ENCODE measurements at regions not wholly inside any gene's neighbourhood (a gene's known extent, or its start where the extent isn't known, plus 50 kb on each side); places are given as distances from the start of the nearest gene placed in this dataset.
"Not testable (repeated sequence)": the region's sequence is repeated elsewhere in the genome, so short reads cannot be mapped to it uniquely, and the experiment has no call there.

DNA sequence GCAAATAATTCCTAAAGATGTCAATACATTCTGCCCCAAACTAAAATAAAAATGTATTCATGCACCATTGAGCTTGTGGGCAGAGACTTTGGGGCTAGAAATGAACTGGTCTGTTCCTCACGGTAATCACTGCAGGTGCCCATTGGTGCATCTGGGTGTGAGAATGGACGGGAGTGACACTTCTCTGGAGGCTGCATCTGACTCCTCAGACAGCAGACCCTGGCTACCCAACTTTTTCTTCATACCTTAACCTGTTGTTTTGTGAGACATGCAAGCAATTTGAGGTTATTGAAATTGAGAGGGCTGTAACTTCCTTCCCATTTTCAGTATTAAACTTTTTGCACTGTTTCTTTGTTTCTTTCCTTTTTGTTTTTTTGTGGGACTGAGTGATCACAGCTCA, 333.4 kb downstream of the ICE1 start:
- ATAC-seq (no peak), DNase-seq (no peak)
- intact Hi-C loops (cut with DNase I), result no loop called here
- WGBS, result 76% methylated on average over 2 of the region's 2 CpGs
- no peak overlapping the region for H3K27ac ChIP-seq (ENCODE audit: low read length)
- no peaks in the 10 kb centered on the region for H3K27me3 ChIP-seq (ENCODE audit: control insufficient read depth, insufficient read depth)
- peaks cover 3% of the 10 kb centered on the region for H3K9me3 ChIP-seq (ENCODE audit: control insufficient read depth, low read length)
- H3K4me3 ChIP-seq (ENCODE audit: low read length), result no peak overlapping the region
- no peaks in the 10 kb centered on the region for H3K4me1 ChIP-seq (ENCODE audit: control insufficient read depth, insufficient read depth, low read length)

DNA sequence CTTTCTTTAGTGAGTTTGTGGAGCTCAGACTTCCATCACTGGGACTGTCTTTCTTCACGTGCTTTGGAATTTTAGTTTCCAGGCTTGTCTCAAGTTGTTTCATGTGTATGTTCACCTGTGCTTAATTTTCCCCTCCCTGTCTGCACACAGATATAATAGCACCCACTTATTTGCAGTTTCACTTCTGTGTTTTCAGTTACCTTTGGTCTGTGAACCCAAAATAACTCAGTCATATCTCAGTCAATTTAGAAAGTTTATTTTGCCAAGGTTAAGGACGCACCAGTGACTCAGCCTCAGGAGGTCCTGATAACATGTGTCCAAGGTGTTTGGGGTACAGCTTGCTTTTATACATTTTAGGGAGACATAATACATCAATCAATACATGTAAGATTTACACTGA, 330.4 kb downstream of the ICE1 start:
- DNase-seq (no peak), ATAC-seq (no peak)
- no peak overlapping the region for H3K4me3 ChIP-seq (ENCODE audit: low read length)
- intact Hi-C loops (cut with DNase I), result no loop called here
- H3K4me1 ChIP-seq (ENCODE audit: control insufficient read depth, insufficient read depth, low read length), result no peaks in the 10 kb centered on the region
- H3K27ac ChIP-seq (ENCODE audit: low read length), result no peak overlapping the region
- H3K9me3 ChIP-seq (ENCODE audit: control insufficient read depth, low read length), result peaks cover 2% of the 10 kb centered on the region
- peaks cover 3% of the 10 kb centered on the region for H3K27me3 ChIP-seq (ENCODE audit: control insufficient read depth, insufficient read depth)
- 64% methylated on average over 2 of the region's 2 CpGs for WGBS

DNA sequence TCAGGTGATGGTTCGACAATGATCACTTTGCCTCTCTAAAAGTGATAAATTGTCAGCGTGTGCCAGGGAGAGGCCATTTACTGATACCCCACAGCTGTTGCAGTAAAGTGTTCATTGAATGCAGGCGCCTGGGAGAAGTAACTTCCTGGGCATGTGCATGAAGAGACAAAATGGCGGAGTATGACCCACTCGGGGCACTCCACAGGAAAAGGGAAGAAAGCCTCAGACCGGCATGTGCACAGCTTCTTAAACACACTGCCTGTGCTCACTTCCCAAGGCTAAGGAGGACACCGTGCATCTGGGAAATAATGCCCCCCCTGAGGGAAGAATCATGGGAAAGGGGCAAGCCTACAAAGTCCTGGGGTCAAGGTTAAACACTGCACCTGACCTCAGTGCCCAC, 329.5 kb downstream of the ICE1 start:
- Histone ChIP-seq H3K27ac (ENCODE audit: low read length) (no peak overlapping the region), H3K4me3 (ENCODE audit: low read length) (no peak overlapping the region), H3K9me3 (ENCODE audit: control insufficient read depth, low read length) (peaks cover 2% of the 10 kb centered on the region), H3K4me1 (ENCODE audit: control insufficient read depth, insufficient read depth, low read length) (no peaks in the 10 kb centered on the region), H3K27me3 (ENCODE audit: control insufficient read depth, insufficient read depth) (peaks cover 3% of the 10 kb centered on the region)
- ATAC-seq (no peak), DNase-seq (no peak)
- 50% methylated on average over 7 of the region's 7 CpGs for WGBS
- intact Hi-C loops (cut with DNase I), result no loop called here

DNA sequence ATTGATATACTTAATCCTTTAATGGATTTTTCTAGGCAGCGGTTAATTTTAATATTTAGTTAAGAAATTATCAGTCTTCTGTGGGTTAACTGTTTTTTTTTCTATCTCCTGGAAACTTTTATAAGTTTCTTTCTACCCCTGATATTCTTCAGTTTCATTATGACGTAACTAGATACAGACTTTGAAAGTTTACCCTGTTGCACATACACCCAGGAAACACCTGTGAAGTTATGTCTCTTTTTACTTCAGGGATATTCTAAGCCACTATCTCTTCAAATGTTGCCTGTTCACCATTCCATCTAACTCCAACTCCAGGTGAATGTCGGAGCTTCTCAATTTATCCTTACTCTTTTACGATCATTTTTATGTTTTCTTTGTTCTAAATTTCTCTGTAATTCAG, 329.0 kb downstream of the ICE1 start:
- no peaks in the 10 kb centered on the region for H3K4me1 ChIP-seq (ENCODE audit: control insufficient read depth, insufficient read depth, low read length)
- H3K4me3 ChIP-seq (ENCODE audit: low read length), result no peak overlapping the region
- intact Hi-C loops (cut with DNase I), result no loop called here
- DNase-seq, result no peak
- peaks cover 2% of the 10 kb centered on the region for H3K9me3 ChIP-seq (ENCODE audit: control insufficient read depth, low read length)
- ATAC-seq, result no peak
- peaks cover 3% of the 10 kb centered on the region for H3K27me3 ChIP-seq (ENCODE audit: control insufficient read depth, insufficient read depth)
- 89% methylated on average over 4 of the region's 4 CpGs for WGBS
- H3K27ac ChIP-seq (ENCODE audit: low read length), result no peak overlapping the region

DNA sequence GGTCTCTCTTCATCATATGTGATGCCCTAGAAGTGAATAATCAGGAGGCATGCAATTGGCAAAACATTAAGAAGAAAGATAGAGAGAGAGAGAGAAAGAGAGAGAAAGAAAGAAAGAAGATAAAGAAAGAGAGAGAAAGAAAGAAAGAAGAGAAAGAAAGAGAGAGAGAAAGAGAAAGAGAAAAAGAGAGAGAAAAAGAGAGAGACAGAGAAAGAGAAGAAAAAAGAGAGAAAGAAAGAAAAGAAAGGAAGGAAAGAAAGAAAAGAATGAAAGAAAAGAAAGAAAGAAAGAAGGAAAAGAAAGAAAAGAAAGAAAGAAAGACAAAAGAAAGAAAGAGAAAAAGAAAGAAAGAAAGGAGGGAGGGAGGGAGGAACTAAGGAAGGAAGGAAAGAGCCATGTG, 318.9 kb downstream of the ICE1 start:
- peaks cover 6% of the 10 kb centered on the region for H3K9me3 ChIP-seq (ENCODE audit: control insufficient read depth, low read length)
- no peak overlapping the region for H3K4me3 ChIP-seq (ENCODE audit: low read length)
- H3K27ac ChIP-seq (ENCODE audit: low read length), result no peak overlapping the region
- intact Hi-C loops (cut with DNase I), result no loop called here
- no peaks in the 10 kb centered on the region for H3K27me3 ChIP-seq (ENCODE audit: control insufficient read depth, insufficient read depth)
- no peaks in the 10 kb centered on the region for H3K4me1 ChIP-seq (ENCODE audit: control insufficient read depth, insufficient read depth, low read length)
- no peak for DNase-seq
- ATAC-seq, result no peak

DNA sequence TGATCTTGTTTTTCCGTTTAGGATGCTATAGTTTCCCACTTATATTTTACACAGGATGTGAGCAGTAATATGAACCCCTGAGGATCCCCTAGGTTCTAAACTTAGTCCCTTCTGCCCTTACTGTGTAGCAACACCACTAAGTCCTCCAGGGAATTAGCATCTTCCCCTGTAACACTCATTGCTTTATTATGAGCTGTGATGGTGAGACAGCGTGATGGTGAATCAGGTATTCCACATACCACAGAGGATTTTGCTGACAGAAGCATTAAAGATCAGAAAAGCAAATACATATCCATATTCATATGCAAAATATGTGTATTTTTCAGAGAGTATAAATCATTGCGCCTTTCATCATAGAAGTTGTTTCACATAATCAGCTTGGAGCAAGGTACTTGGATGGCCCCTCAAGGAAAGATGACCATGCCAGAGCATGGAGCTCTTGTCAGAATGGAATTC, 317.0 kb downstream of the ICE1 start:
- Histone ChIP-seq H3K27ac (ENCODE audit: low read length) (no peak overlapping the region), H3K4me3 (ENCODE audit: low read length) (no peak overlapping the region), H3K9me3 (ENCODE audit: control insufficient read depth, low read length) (peaks cover 6% of the 10 kb centered on the region), H3K27me3 (ENCODE audit: control insufficient read depth, insufficient read depth) (no peaks in the 10 kb centered on the region), H3K4me1 (ENCODE audit: control insufficient read depth, insufficient read depth, low read length) (no peaks in the 10 kb centered on the region)
- 84% methylated on average over 3 of the region's 3 CpGs for WGBS
- intact Hi-C loops (cut with DNase I), result no loop called here
- no peak for DNase-seq
- no peak for ATAC-seq

DNA sequence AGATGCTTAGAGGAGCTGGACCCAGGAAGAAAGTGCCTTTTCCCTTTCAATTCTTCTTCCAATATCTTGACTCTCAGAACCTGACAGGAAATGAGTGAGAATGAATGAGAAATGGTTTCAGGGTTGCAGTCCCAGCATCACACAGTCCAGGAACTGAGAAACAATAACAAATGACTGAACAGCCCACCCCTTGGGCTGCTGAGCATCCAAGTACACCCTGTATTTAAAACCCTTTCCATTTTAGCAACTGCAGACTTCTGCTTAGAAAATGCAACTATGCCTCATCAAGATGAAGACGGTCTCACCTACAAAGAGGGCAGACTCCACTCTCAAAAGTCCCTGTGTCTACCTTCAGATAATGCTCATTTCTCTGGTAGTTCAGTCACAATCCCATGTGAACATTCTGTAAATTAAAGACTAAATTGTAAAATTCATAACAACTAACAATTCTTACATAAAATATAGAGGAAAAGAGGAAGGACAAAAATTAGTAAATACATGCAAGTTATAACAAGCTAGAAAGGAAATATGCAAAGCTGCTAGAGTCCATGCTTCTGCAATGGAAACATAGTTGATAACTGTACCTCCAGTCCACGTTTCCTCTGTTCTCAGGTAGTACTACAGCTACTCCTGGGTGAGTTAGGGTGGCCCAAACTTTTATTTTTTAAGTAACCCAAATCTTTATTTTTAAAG, 316.5 kb downstream of the ICE1 start:
- DNase-seq (no peak), ATAC-seq (no peak)
- intact Hi-C loops (cut with DNase I), result no loop called here
- no peak overlapping the region for H3K4me3 ChIP-seq (ENCODE audit: low read length)
- H3K4me1 ChIP-seq (ENCODE audit: control insufficient read depth, insufficient read depth, low read length), result no peaks in the 10 kb centered on the region
- no peak overlapping the region for H3K27ac ChIP-seq (ENCODE audit: low read length)
- H3K27me3 ChIP-seq (ENCODE audit: control insufficient read depth, insufficient read depth), result no peaks in the 10 kb centered on the region
- H3K9me3 ChIP-seq (ENCODE audit: control insufficient read depth, low read length), result peaks cover 6% of the 10 kb centered on the region
- 53% methylated on average over 2 of the region's 2 CpGs for WGBS

DNA sequence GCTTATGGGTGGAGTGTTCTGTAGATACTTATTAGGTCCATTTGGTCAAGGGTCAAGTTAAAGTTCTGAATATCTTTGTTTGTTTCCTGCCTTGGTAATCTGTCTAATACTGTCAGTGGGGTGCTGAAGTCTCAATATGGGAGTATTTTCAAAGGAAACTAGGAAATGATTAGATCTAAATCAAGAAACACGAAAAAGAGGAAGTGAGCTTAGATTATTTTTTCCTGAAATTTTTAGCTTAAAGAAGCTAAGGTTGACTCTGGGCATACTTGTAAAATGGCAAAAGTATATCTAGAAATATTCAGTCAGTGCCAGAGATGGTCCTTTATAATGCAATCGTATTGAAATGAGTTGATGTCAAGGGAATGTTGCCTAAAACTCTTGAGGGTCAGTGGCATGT, 313.5 kb downstream of the ICE1 start:
- H3K4me3 ChIP-seq (ENCODE audit: low read length), result no peak overlapping the region
- no peak for DNase-seq
- no peaks in the 10 kb centered on the region for H3K4me1 ChIP-seq (ENCODE audit: control insufficient read depth, insufficient read depth, low read length)
- 61% methylated on average over 2 of the region's 2 CpGs for WGBS
- no peak overlapping the region for H3K27ac ChIP-seq (ENCODE audit: low read length)
- intact Hi-C loops (cut with DNase I), result no loop called here
- H3K9me3 ChIP-seq (ENCODE audit: control insufficient read depth, low read length), result peaks cover 4% of the 10 kb centered on the region
- no peaks in the 10 kb centered on the region for H3K27me3 ChIP-seq (ENCODE audit: control insufficient read depth, insufficient read depth)
- ATAC-seq, result no peak

DNA sequence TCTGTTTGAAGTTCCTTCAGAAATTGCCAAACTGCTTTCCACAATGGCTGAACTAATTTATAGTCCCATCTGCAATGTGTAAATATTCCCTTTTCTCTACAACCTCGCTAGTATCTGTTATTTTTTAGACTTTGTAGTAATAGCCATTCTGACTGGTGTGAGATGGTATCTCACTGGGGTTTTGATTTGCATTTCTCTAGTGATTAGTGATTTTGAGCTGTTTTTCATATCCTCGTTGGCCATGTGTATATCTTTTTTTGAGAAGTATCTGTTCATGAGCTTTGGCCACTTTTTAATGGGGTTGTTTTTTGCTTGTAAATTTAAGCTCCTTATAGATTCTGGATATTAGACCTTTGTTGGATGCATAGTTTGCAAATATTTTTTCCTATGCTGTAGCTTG, 310.6 kb downstream of the ICE1 start:
- DNase-seq; H3K27me3 ChIP-seq (ENCODE audit: control insufficient read depth, insufficient read depth); H3K4me3 ChIP-seq (ENCODE audit: low read length); H3K9me3 ChIP-seq (ENCODE audit: control insufficient read depth, low read length); ATAC-seq; intact Hi-C loops (cut with DNase I); H3K4me1 ChIP-seq (ENCODE audit: control insufficient read depth, insufficient read depth, low read length); H3K27ac ChIP-seq (ENCODE audit: low read length): not testable (repeated sequence)
- WGBS, result 66% methylated on average over 2 of the region's 2 CpGs

DNA sequence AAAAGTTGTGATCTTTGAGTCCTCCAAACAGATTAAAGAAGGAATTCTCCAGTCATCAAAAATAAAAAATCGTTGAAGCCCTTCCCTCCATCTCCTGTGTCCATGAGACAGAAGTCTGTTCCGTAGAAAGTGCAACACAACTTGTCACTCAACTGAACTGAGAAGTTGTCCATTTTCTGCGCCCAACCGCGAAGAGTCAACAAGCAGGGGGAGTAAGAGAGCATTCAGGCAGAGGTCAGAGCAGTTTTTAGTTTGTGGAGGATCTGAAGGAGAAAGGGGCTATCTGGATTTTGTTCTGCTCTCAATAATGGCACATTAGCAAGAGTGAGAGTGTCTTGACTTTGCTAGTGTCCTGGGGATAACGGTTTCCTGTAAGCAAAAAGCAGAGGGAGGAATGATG, 303.9 kb downstream of the ICE1 start:
- Histone ChIP-seq H3K4me1 (ENCODE audit: control insufficient read depth, insufficient read depth, low read length) (no peaks in the 10 kb centered on the region), H3K27ac (ENCODE audit: low read length) (no peak overlapping the region), H3K9me3 (ENCODE audit: control insufficient read depth, low read length) (peaks cover 3% of the 10 kb centered on the region), H3K4me3 (ENCODE audit: low read length) (no peak overlapping the region), H3K27me3 (ENCODE audit: control insufficient read depth, insufficient read depth) (no peaks in the 10 kb centered on the region)
- intact Hi-C loops (cut with DNase I), result no loop called here
- WGBS, result 68% methylated on average over 6 of the region's 6 CpGs
- no peak for DNase-seq
- ATAC-seq, result no peak

DNA sequence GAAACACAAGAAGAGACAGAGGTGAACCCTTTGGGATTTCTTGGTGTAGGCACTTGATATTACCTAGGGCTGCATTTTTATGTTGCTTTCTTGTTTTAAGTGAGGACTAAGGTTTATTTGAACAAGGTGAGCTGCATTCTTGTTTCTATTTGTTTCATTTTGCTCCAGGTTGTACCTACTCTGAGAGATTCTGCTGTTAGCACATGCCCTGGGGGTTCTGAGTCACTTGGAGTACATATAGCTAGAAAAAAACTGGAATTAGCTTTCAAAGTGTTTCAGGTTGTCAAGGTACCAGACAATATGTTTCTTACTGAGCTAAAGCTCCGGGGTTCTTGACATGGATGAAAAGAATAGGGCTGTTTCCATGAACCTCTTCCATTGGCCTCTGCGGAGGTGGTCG, 299.4 kb downstream of the ICE1 start:
- 75% methylated on average over 3 of the region's 3 CpGs for WGBS

DNA sequence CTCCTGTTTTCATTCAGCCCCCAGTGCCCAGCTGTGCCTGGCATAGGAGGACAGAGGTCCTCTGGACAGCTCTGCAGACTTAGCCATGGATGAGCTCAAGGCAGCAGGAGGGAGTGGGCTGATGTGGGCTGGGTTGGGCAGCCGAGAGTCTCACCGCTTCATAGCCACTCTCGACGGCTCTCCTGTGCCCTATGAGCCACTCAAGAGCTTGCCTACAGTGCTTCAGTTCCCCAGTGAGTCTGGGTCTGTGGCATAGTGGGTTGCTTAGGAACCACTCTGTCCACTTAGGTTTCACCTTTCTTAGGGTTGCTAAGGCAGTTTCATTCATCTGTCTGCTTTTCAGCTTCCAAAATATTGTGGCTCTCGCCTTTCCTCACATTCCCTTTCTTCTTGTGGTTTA, 296.8 kb downstream of the ICE1 start:
- Histone ChIP-seq H3K4me3 (ENCODE audit: low read length) (no peak overlapping the region), H3K27me3 (ENCODE audit: control insufficient read depth, insufficient read depth) (no peaks in the 10 kb centered on the region), H3K4me1 (ENCODE audit: control insufficient read depth, insufficient read depth, low read length) (no peaks in the 10 kb centered on the region), H3K9me3 (ENCODE audit: control insufficient read depth, low read length) (peaks cover 3% of the 10 kb centered on the region), H3K27ac (ENCODE audit: low read length) (no peak overlapping the region)
- 72% methylated on average over 5 of the region's 5 CpGs for WGBS
- intact Hi-C loops (cut with DNase I), result no loop called here
- ATAC-seq (no peak), DNase-seq (no peak)

More for the DNA sequence above, 299.4 kb downstream of the ICE1 start:
- ATAC-seq (no peak), DNase-seq (no peak)
- Histone ChIP-seq H3K4me1 (ENCODE audit: control insufficient read depth, insufficient read depth, low read length) (no peaks in the 10 kb centered on the region), H3K27me3 (ENCODE audit: control insufficient read depth, insufficient read depth) (no peaks in the 10 kb centered on the region), H3K27ac (ENCODE audit: low read length) (no peak overlapping the region), H3K9me3 (ENCODE audit: control insufficient read depth, low read length) (peaks cover 3% of the 10 kb centered on the region), H3K4me3 (ENCODE audit: low read length) (no peak overlapping the region)
- intact Hi-C loops (cut with DNase I), result no loop called here
